ENCODE measurements at regions not wholly inside any gene's neighbourhood (a gene's known extent, or its start where the extent isn't known, plus 50 kb on each side); places are given as distances from the start of the nearest gene placed in this dataset.

DNA sequence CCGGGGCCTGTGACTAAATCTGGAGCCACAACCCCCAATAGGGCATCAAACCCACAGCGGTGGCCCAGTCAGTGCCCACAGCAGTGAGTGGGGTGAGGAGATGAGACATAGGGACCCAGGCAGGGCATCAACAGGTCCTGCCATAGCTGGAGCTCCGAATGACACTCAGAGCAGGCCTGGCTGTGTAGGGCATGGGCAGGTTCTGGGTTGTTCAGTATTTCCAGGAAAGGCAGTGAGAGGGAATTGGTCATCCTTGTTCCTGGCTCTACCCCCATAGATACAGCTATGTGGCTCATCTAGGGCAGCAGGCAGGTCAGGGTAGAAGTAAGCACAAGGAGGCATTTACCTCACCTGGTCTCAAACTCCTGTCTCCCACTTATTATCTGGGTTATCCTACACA lies 126.6 kb downstream of the BUD13 start:
- no peak overlapping the region for H3K27ac Mint-ChIP-seq
- Histone ChIP-seq H2AFZ (ENCODE audit: insufficient read depth, low read depth, low read length, poor library complexity, severe bottlenecking) (no peak overlapping the region), H3K4me1 (ENCODE audit: control insufficient read depth in 1 of 2, insufficient read depth in 2 of 2, low read length in 2 of 2) (no peaks in the 10 kb centered on the region), H3K4me2 (replicated peaks; ENCODE audit: extremely low read depth, low read length, poor library complexity, severe bottlenecking) (no peak overlapping the region), H3K9ac (ENCODE audit: insufficient read depth, low read length, poor library complexity, severe bottlenecking) (no peak overlapping the region), H3K4me3 (replicated peaks in 1 of 3; ENCODE audit: low read depth in 2 of 3, low read length in 3 of 3) (no peak overlapping the region), H3K9me3 (replicated peaks in 1 of 2; ENCODE audit: control insufficient read depth in 1 of 2, insufficient read depth in 1 of 2, low read length in 2 of 2) (no peaks in the 10 kb centered on the region), H3K36me3 (replicated peaks in 1 of 2; ENCODE audit: control insufficient read depth in 1 of 2, insufficient read depth in 2 of 2, low read length in 2 of 2) (no peaks in the 10 kb centered on the region), H3K27ac (ENCODE audit: low read depth in 1 of 2, low read length in 2 of 2) (no peak overlapping the region), H4K20me1 (ENCODE audit: insufficient read depth, low read length) (no peaks in the 10 kb centered on the region), H3K27me3 (ENCODE audit: control insufficient read depth in 2 of 2, insufficient read depth in 2 of 2, low read length in 2 of 2) (no peaks in the 10 kb centered on the region), H3K79me2 (ENCODE audit: insufficient read depth, low read length) (no peaks in the 10 kb centered on the region)
- peaks cover 0 to 2% (median 0%) of the 10 kb centered on the region in 7 donors for H3K9me3 Mint-ChIP-seq
- intact Hi-C loops (cut with micrococcal nuclease): no loop called here
- TF ChIP-seq, protein P1, sequence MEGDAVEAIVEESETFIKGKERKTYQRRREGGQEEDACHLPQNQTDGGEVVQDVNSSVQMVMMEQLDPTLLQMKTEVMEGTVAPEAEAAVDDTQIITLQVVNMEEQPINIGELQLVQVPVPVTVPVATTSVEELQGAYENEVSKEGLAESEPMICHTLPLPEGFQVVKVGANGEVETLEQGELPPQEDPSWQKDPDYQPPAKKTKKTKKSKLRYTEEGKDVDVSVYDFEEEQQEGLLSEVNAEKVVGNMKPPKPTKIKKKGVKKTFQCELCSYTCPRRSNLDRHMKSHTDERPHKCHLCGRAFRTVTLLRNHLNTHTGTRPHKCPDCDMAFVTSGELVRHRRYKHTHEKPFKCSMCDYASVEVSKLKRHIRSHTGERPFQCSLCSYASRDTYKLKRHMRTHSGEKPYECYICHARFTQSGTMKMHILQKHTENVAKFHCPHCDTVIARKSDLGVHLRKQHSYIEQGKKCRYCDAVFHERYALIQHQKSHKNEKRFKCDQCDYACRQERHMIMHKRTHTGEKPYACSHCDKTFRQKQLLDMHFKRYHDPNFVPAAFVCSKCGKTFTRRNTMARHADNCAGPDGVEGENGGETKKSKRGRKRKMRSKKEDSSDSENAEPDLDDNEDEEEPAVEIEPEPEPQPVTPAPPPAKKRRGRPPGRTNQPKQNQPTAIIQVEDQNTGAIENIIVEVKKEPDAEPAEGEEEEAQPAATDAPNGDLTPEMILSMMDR (IDR thresholded peaks at IDR 0.05): no peak
- no CpG with 5 or more reads among the region's 3 CpGs for WGBS (ENCODE audit: insufficient coverage)
- H3K4me1 Mint-ChIP-seq: no peaks in the 10 kb centered on the region
- no peak overlapping the region for H3K4me3 Mint-ChIP-seq
- peaks cover 3 to 7% (median 5%) of the 10 kb centered on the region in 3 donors for H3K27me3 Mint-ChIP-seq (ENCODE audit: low read depth in 3 of 3)
- DNase-seq: no peak
- no peaks in the 10 kb centered on the region for H3K36me3 Mint-ChIP-seq

GRCh38 chr11:116644941-116645305 lies 127.9 kb downstream of the BUD13 start:
- Histone ChIP-seq H3K9ac (ENCODE audit: insufficient read depth, low read length, poor library complexity, severe bottlenecking) (no peak overlapping the region), H3K27ac (ENCODE audit: low read depth in 1 of 2, low read length in 2 of 2) (no peak overlapping the region), H3K27me3 (ENCODE audit: control insufficient read depth in 2 of 2, insufficient read depth in 2 of 2, low read length in 2 of 2) (no peaks in the 10 kb centered on the region), H2AFZ (ENCODE audit: insufficient read depth, low read depth, low read length, poor library complexity, severe bottlenecking) (no peak overlapping the region), H3K4me1 (ENCODE audit: control insufficient read depth in 1 of 2, insufficient read depth in 2 of 2, low read length in 2 of 2) (no peaks in the 10 kb centered on the region), H4K20me1 (ENCODE audit: insufficient read depth, low read length) (no peaks in the 10 kb centered on the region), H3K4me3 (replicated peaks in 1 of 3; ENCODE audit: low read depth in 2 of 3, low read length in 3 of 3) (no peak overlapping the region), H3K36me3 (replicated peaks in 1 of 2; ENCODE audit: control insufficient read depth in 1 of 2, insufficient read depth in 2 of 2, low read length in 2 of 2) (no peaks in the 10 kb centered on the region), H3K79me2 (ENCODE audit: insufficient read depth, low read length) (no peaks in the 10 kb centered on the region), H3K4me2 (replicated peaks; ENCODE audit: extremely low read depth, low read length, poor library complexity, severe bottlenecking) (no peak overlapping the region), H3K9me3 (replicated peaks in 1 of 2; ENCODE audit: control insufficient read depth in 1 of 2, insufficient read depth in 1 of 2, low read length in 2 of 2) (no peaks in the 10 kb centered on the region)
- WGBS (ENCODE audit: insufficient coverage): 80% methylated on average over 4 of the region's 4 CpGs
- H3K4me3 Mint-ChIP-seq: no peak overlapping the region
- peaks cover 0 to 5% (median 3%) of the 10 kb centered on the region in 3 donors for H3K27me3 Mint-ChIP-seq (ENCODE audit: low read depth in 3 of 3)
- intact Hi-C loops (cut with micrococcal nuclease): no loop called here
- H3K9me3 Mint-ChIP-seq: peaks cover 0 to 2% (median 0%) of the 10 kb centered on the region in 7 donors
- no peaks in the 10 kb centered on the region for H3K36me3 Mint-ChIP-seq
- no peaks in the 10 kb centered on the region for H3K4me1 Mint-ChIP-seq
- DNase-seq: no peak
- TF ChIP-seq, protein P1 (IDR thresholded peaks at IDR 0.05): no peak
- H3K27ac Mint-ChIP-seq: no peak overlapping the region

Measured in CD14-positive monocyte (primary cell).